ENCODE measurements at regions not wholly inside any gene's neighbourhood (a gene's known extent, or its start where the extent isn't known, plus 50 kb on each side); places are given as distances from the start of the nearest gene placed in this dataset.

DNA sequence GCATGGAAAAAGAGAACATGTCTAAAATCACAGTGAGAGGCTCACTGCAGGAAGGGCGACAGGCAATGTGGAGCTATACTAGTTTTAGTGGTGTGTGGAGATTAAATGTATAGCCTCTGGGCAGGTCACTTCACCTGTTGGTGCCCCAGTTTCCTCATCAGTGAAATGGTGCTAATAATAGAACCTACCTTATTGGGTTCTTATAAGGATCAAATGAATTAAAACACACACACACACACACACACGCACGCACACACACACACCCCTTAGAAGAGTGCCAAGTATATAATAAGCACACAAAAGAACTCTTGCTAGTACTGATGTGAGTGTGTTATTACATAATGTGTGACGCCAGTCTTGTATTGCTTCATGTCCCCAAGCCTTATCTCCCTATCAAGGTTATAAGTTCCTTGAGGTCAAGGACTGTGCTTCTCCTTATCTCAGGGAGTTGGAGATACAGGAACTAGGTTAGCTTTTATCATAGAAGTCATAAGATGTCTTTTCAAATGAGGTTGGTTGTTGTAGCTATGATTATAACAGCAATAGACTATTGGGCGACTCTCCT is 98.0 kb upstream of the CXCR4 start:
- TF ChIP-seq, protein P1, sequence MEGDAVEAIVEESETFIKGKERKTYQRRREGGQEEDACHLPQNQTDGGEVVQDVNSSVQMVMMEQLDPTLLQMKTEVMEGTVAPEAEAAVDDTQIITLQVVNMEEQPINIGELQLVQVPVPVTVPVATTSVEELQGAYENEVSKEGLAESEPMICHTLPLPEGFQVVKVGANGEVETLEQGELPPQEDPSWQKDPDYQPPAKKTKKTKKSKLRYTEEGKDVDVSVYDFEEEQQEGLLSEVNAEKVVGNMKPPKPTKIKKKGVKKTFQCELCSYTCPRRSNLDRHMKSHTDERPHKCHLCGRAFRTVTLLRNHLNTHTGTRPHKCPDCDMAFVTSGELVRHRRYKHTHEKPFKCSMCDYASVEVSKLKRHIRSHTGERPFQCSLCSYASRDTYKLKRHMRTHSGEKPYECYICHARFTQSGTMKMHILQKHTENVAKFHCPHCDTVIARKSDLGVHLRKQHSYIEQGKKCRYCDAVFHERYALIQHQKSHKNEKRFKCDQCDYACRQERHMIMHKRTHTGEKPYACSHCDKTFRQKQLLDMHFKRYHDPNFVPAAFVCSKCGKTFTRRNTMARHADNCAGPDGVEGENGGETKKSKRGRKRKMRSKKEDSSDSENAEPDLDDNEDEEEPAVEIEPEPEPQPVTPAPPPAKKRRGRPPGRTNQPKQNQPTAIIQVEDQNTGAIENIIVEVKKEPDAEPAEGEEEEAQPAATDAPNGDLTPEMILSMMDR (IDR thresholded peaks at IDR 0.05): no peak
- TF ChIP-seq POLR2AphosphoS5 (IDR thresholded peaks at IDR 0.05): no peak
- no peak for TF ChIP-seq POLR2A (IDR thresholded peaks at IDR 0.05)

Data from gastroesophageal sphincter (tissue), 3 donors.